Astrocyte of the cerebellum (primary cell): ENCODE measurements at regions not wholly inside any gene's neighbourhood (a gene's known extent, or its start where the extent isn't known, plus 50 kb on each side); places are given as distances from the start of the nearest gene placed in this dataset.

Experiments used
- DNase-seq: peaks from one replicate; pipeline ENCODE4 v3.0.0-alpha.2; 2011; ENCODE audit warnings: low read depth
- H3K4me3 ChIP-seq: 2 replicates; pipeline ENCODE4 v1.5.1; 2011; ENCODE audit warnings: mild to moderate bottlenecking, low read depth, low read length, moderate library complexity
- in situ Hi-C: cut with HindIII; loops from 2 replicates; pipeline ENCODE4 v1.10.0; 2017; ENCODE audit warnings: low sequenced_read_pairs
- TF ChIP-seq, protein P1 (sequence below): IDR thresholded peaks from 2 replicates; pipeline ENCODE4 v1.5.1; 2012; ENCODE audit warnings: low read length, low read depth, moderate library complexity, mild to moderate bottlenecking; ENCODE audit errors: missing control alignments

DNA sequence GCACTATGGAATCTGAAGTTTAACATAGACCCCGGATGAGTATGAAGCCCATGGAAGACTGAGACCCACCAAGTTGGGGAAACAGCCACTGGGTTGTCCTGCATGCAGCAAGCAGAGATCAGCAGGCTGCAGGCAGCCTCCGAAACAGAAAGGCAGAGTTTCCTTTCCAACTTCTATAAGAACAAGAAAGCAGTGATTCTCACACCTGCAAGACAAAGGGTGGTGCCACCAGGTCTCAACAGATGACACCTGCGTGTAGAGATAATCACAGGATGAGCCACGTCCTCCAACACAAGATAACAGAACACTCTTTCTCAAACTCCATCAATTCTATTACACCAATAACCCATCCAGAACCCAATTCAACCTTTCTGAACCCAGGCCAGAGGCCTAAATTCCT, 457.9 kb downstream of the FOXO1 start:
- TF ChIP-seq, protein P1, sequence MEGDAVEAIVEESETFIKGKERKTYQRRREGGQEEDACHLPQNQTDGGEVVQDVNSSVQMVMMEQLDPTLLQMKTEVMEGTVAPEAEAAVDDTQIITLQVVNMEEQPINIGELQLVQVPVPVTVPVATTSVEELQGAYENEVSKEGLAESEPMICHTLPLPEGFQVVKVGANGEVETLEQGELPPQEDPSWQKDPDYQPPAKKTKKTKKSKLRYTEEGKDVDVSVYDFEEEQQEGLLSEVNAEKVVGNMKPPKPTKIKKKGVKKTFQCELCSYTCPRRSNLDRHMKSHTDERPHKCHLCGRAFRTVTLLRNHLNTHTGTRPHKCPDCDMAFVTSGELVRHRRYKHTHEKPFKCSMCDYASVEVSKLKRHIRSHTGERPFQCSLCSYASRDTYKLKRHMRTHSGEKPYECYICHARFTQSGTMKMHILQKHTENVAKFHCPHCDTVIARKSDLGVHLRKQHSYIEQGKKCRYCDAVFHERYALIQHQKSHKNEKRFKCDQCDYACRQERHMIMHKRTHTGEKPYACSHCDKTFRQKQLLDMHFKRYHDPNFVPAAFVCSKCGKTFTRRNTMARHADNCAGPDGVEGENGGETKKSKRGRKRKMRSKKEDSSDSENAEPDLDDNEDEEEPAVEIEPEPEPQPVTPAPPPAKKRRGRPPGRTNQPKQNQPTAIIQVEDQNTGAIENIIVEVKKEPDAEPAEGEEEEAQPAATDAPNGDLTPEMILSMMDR: no peak
- in situ Hi-C loops: no loop called here
- no peak for DNase-seq
- H3K4me3 ChIP-seq: no peak overlapping the region

GRCh38 chr13:40210865-40211585, 455.4 kb downstream of the FOXO1 start:
- TF ChIP-seq, protein P1: no peak
- no peak overlapping the region for H3K4me3 ChIP-seq
- no peak for DNase-seq
- in situ Hi-C loops: no loop called here

GRCh38 chr13:40211586-40211968, 454.9 kb downstream of the FOXO1 start:
- TF ChIP-seq, protein P1: no peak
- in situ Hi-C loops: no loop called here
- no peak for DNase-seq
- H3K4me3 ChIP-seq: no peak overlapping the region

- no peak overlapping the region for H3K4me3 ChIP-seq
- no peak for DNase-seq
- TF ChIP-seq, protein P1: no peak
- in situ Hi-C loops: no loop called here
Observed at GRCh38 chr13:40213779-40214178, 452.7 kb downstream of the FOXO1 start.

DNA sequence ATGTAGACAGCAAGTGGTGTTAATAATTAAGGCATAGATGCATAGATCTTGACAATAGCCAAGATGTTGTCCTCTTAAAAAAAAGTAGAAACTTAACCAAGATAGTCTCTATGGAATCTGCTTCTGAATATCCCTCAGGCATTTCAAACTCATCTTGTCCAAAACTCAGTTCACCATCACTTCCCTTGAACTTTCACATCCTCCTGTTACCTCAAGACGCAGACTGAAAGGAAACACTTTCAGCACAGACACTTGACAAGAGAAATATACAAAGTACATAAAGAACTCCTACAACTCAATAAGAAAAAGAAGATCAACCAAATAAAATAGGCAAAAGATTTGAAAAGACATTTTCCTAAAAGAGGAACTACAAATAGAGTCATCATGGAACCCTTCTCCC, 451.1 kb downstream of the FOXO1 start:
- H3K4me3 ChIP-seq: no peak overlapping the region
- TF ChIP-seq, protein P1: no peak
- DNase-seq: no peak
- in situ Hi-C loops: no loop called here

- no peak overlapping the region for H3K4me3 ChIP-seq
- in situ Hi-C loops: no loop called here
- DNase-seq: no peak
- TF ChIP-seq, protein P1: no peak
Observed at GRCh38 chr13:40215747-40216146, 450.7 kb downstream of the FOXO1 start.

GRCh38 chr13:40217675-40218074, 448.8 kb downstream of the FOXO1 start:
- DNase-seq: no peak
- H3K4me3 ChIP-seq: no peak overlapping the region
- in situ Hi-C loops: no loop called here
- TF ChIP-seq, protein P1: no peak
